Lung (tissue), 11 donors: ENCODE measurements at regions not wholly inside any gene's neighbourhood (a gene's known extent, or its start where the extent isn't known, plus 50 kb on each side); places are given as distances from the start of the nearest gene placed in this dataset.
A peak's percentile ranks its signal among the peaks of the same experiment; 100 is the strongest.

ENCODE experiments used
- ATAC-seq: fragments of 200-7000 bp; cut with Tn5 transposase; one replicate; pipeline ENCODE4 v1.9.1; 2020; ENCODE audit warnings: moderate number of reproducible peaks; ENCODE audit not compliant: insufficient read depth, low FRiP score
- DNase-seq, 3 donors: peaks; one replicate each; pipeline ENCODE4 v3.0.0-alpha.2; 2013 to 2017
- H3K27ac ChIP-seq, 2 donors: one replicate each; pipeline ENCODE4 v1.5.1; 2013; ENCODE audit warnings: mild to moderate bottlenecking in 2 of 2, moderate library complexity in 2 of 2, control low read depth in 1 of 2, inconsistent platforms in 1 of 2, low read depth in 1 of 2, low read length in 1 of 2
- H3K27me3 ChIP-seq, 3 donors: one replicate each; pipeline ENCODE4 v1.5.1; 2013; ENCODE audit warnings: low read length in 2 of 3; ENCODE audit not compliant: control insufficient read depth in 3 of 3, insufficient read depth in 3 of 3
- H3K36me3 ChIP-seq, 4 donors: one replicate each; pipeline ENCODE4 v1.5.1; 2013; ENCODE audit warnings: low read length in 4 of 4, mild to moderate bottlenecking in 1 of 4, moderate library complexity in 1 of 4; ENCODE audit not compliant: control insufficient read depth in 4 of 4, insufficient read depth in 4 of 4
- H3K4me1 ChIP-seq, 5 donors: one replicate each; pipeline ENCODE4 v1.5.1; 2013; ENCODE audit warnings: low read length in 5 of 5, mild to moderate bottlenecking in 2 of 5, moderate library complexity in 1 of 5; ENCODE audit not compliant: control insufficient read depth in 5 of 5, insufficient read depth in 5 of 5
- H3K4me3 ChIP-seq: one replicate; pipeline ENCODE4 v1.5.1; 2013; ENCODE audit warnings: mild to moderate bottlenecking, control low read depth, moderate library complexity
- H3K9ac ChIP-seq, 2 donors: one replicate each; pipeline ENCODE4 v1.5.1; 2013; ENCODE audit warnings: low read length in 2 of 2, control low read depth in 1 of 2; ENCODE audit not compliant: insufficient read depth in 1 of 2
- H3K9me3 ChIP-seq, 4 donors: one replicate each; pipeline ENCODE4 v1.5.1; 2013; ENCODE audit warnings: low read length in 3 of 4, mild to moderate bottlenecking in 1 of 4, moderate library complexity in 1 of 4; ENCODE audit not compliant: control insufficient read depth in 4 of 4, insufficient read depth in 3 of 4
- WGBS, 2 donors: extraction: QIAGEN DNeasy Blood & Tissue Kit; methylation state at CpG; one replicate each; pipeline ENCODE4 v1.1.7; 2013; 5-methylcytosine and 5-hydroxymethylcytosine counted together
- TF ChIP-seq, protein P1 (sequence below): IDR thresholded peaks from 2 replicates; pipeline ENCODE4 v1.5.1; 2012; ENCODE audit warnings: mild to moderate bottlenecking; ENCODE audit errors: control extremely low read depth, extremely low read depth
- donor health status: control.
- donor health status: control.
- donor health status: Bipolar disorder and iron deficiency.
- donor health status: healthy.
- donor health status: DM: yes; HTN: yes; CAD: no.

GRCh38 chr6:111997078-111997852 is 56.6 kb upstream of the CCN6 start:
- H3K4me3 ChIP-seq, result no peak overlapping the region
- TF ChIP-seq, protein P1, sequence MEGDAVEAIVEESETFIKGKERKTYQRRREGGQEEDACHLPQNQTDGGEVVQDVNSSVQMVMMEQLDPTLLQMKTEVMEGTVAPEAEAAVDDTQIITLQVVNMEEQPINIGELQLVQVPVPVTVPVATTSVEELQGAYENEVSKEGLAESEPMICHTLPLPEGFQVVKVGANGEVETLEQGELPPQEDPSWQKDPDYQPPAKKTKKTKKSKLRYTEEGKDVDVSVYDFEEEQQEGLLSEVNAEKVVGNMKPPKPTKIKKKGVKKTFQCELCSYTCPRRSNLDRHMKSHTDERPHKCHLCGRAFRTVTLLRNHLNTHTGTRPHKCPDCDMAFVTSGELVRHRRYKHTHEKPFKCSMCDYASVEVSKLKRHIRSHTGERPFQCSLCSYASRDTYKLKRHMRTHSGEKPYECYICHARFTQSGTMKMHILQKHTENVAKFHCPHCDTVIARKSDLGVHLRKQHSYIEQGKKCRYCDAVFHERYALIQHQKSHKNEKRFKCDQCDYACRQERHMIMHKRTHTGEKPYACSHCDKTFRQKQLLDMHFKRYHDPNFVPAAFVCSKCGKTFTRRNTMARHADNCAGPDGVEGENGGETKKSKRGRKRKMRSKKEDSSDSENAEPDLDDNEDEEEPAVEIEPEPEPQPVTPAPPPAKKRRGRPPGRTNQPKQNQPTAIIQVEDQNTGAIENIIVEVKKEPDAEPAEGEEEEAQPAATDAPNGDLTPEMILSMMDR, result peak; percentile 98
- H3K27ac ChIP-seq, result no peak overlapping the region
- peak; percentile 88 to 92 (median 89) for DNase-seq
- 22 to 24% methylated on average over 23 of the region's 23 CpGs for WGBS, 2 donors
- no peaks in the 10 kb centered on the region for H3K27me3 ChIP-seq
- peaks cover 0 to 10% (median 2%) of the 10 kb centered on the region in 5 donors for H3K4me1 ChIP-seq
- H3K9me3 ChIP-seq, result no peaks in the 10 kb centered on the region
- H3K36me3 ChIP-seq, result no peaks in the 10 kb centered on the region
- ATAC-seq, result peak; percentile 93
- peak overlapping the region in 1 of 2 donors; percentile 69 for H3K9ac ChIP-seq

- WGBS, 2 donors, result 77 to 88% methylated on average over 6 of the region's 6 CpGs
- TF ChIP-seq, protein P1, result no peak
These were observed 56.1 kb upstream of the CCN6 start for GRCh38 chr6:111997853-111998208.

DNA sequence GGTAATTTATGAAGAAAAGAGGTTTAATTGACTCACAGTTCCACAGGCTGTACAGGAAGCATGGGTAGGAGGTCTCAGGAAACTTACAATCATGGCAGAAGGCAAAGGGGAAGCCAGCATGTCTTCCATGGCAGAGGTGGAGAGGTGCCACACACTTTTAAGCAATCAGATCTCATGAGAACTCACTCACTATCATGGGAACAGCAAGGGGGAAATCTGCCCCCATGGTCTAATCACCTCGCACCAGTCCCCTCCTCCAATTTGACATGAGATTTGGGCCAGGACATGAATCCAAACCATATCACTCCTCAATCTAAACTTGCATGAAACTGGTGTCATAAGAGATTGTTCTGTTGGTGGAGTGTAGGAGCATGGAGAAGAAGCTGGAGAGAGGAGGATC is 51.6 kb upstream of the CCN6 start:
- Histone ChIP-seq H3K36me3 (no peaks in the 10 kb centered on the region), H3K27me3 (no peaks in the 10 kb centered on the region), H3K9ac (no peak overlapping the region), H3K4me1 (peaks cover 0 to 11% (median 2%) of the 10 kb centered on the region in 5 donors), H3K4me3 (no peak overlapping the region), H3K27ac (no peak overlapping the region), H3K9me3 (no peaks in the 10 kb centered on the region)
- DNase-seq (no peak), ATAC-seq (no peak)
- TF ChIP-seq, protein P1, result no peak
- WGBS, 2 donors, result 95 to 98% methylated on average over 1 of the region's 1 CpG

More at GRCh38 chr6:111997853-111998208, 56.1 kb upstream of the CCN6 start:
- peaks cover 0 to 10% (median 2%) of the 10 kb centered on the region in 5 donors for H3K4me1 ChIP-seq
- H3K9me3 ChIP-seq, result no peaks in the 10 kb centered on the region
- H3K36me3 ChIP-seq, result no peaks in the 10 kb centered on the region
- ATAC-seq (no peak), DNase-seq (no peak)
- no peaks in the 10 kb centered on the region for H3K27me3 ChIP-seq
- no peak overlapping the region for H3K9ac ChIP-seq
- H3K27ac ChIP-seq, result no peak overlapping the region
- no peak overlapping the region for H3K4me3 ChIP-seq
